ENCODE measurements at regions not wholly inside any gene's neighbourhood (a gene's known extent, or its start where the extent isn't known, plus 50 kb on each side); places are given as distances from the start of the nearest gene placed in this dataset.

DNA sequence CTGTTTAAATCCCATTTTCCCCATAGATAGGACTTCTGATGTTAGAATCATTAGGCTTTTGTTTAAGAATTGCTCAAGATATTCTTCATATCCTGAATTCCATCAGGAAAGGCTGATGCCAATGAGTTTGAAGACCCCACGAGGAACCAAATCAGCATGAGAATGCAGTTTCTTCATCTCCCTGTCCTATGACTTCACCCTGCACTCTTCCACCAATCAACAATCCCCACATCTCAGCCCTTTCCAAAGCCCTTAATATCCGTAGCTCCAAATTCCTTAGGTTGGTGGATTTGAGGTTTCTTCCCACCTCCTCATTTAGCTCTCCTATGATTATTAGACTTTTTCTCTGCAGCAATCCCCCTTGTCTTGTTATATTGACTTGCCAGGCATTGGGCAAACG lies 52.9 kb upstream of the PRNP start:
- Histone ChIP-seq H2BK20ac (ENCODE audit: low read depth, low read length, poor library complexity, severe bottlenecking) (no peak overlapping the region), H2BK12ac (ENCODE audit: insufficient read length, low read depth, low read length) (no peak overlapping the region), H2BK120ac (ENCODE audit: low read depth, low read length, poor library complexity, severe bottlenecking) (no peak overlapping the region), H3K4me1 (ENCODE audit: insufficient read depth, low read length) (no peaks in the 10 kb centered on the region), H2AFZ (ENCODE audit: low read length) (no peak overlapping the region), H2AK5ac (ENCODE audit: insufficient read length, low read length) (no peak overlapping the region), H3K79me1 (ENCODE audit: insufficient read depth, low read depth, low read length, poor library complexity, severe bottlenecking) (no peaks in the 10 kb centered on the region), H3K9me3 (ENCODE audit: control insufficient read depth, low read depth, low read length) (no peaks in the 10 kb centered on the region), H4K91ac (ENCODE audit: insufficient read length, low read depth, low read length) (no peak overlapping the region), H3K14ac (ENCODE audit: insufficient read depth, low read length) (no peak overlapping the region), H4K8ac (replicated peaks; ENCODE audit: insufficient read length, low read depth, low read length) (no peak overlapping the region), H3K23me2 (ENCODE audit: insufficient read length, low read depth, low read length, poor library complexity, severe bottlenecking) (no peaks in the 10 kb centered on the region), H2BK15ac (ENCODE audit: low read depth, low read length) (no peak overlapping the region), H3K79me2 (ENCODE audit: insufficient read depth, low read length) (no peaks in the 10 kb centered on the region), H3K18ac (ENCODE audit: insufficient read length, low read depth, low read length) (no peak overlapping the region), H4K5ac (ENCODE audit: insufficient read length, low read depth, low read length) (no peak overlapping the region), H3K4ac (ENCODE audit: low read depth, low read length) (no peak overlapping the region), H3T11ph (ENCODE audit: low read length) (no peak overlapping the region), H3K4me2 (ENCODE audit: insufficient read depth, insufficient read length, low read length) (no peak overlapping the region), H4K20me1 (ENCODE audit: control insufficient read depth, insufficient read depth, insufficient read length) (no peaks in the 10 kb centered on the region), H3K56ac (ENCODE audit: insufficient read length, low read depth, low read length) (no peak overlapping the region), H3K27ac (ENCODE audit: insufficient read length, low read depth, low read length) (no peak overlapping the region), H2BK5ac (ENCODE audit: insufficient read length, low read length) (no peak overlapping the region), H3K23ac (ENCODE audit: insufficient read length, low read depth, low read length) (no peak overlapping the region), H3K9ac (ENCODE audit: extremely low read depth, insufficient read length, low read length) (no peak overlapping the region), H3K27me3 (ENCODE audit: insufficient read depth, low read length) (no peaks in the 10 kb centered on the region)
- no peaks in the 10 kb centered on the region; a peak in 1 of 4 replicates for H3K4me1 Mint-ChIP-seq
- no peak for DNase-seq
- H3K36me3 Mint-ChIP-seq (ENCODE audit: insufficient read depth in 1 of 3, low read depth in 3 of 3): peaks cover 0 to 6% (median 0%) of the 10 kb centered on the region in 3 experiments; a peak in 5 of 7 replicates
- H3K27ac Mint-ChIP-seq: no peak overlapping the region
- no CpG with 5 or more reads among the region's 3 CpGs for WGBS (ENCODE audit: extremely low coverage, insufficient read length, low lambda C conversion rate)
- no peak overlapping the region for H3K4me3 Mint-ChIP-seq
- TF ChIP-seq, protein P1, sequence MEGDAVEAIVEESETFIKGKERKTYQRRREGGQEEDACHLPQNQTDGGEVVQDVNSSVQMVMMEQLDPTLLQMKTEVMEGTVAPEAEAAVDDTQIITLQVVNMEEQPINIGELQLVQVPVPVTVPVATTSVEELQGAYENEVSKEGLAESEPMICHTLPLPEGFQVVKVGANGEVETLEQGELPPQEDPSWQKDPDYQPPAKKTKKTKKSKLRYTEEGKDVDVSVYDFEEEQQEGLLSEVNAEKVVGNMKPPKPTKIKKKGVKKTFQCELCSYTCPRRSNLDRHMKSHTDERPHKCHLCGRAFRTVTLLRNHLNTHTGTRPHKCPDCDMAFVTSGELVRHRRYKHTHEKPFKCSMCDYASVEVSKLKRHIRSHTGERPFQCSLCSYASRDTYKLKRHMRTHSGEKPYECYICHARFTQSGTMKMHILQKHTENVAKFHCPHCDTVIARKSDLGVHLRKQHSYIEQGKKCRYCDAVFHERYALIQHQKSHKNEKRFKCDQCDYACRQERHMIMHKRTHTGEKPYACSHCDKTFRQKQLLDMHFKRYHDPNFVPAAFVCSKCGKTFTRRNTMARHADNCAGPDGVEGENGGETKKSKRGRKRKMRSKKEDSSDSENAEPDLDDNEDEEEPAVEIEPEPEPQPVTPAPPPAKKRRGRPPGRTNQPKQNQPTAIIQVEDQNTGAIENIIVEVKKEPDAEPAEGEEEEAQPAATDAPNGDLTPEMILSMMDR (conservative IDR thresholded peaks at IDR 0.05): no peak
- peaks cover 15 to 17% of the 10 kb centered on the region in 2 experiments for H3K9me3 Mint-ChIP-seq
- peaks cover 3% of the 10 kb centered on the region for H3K27me3 Mint-ChIP-seq (ENCODE audit: low read depth)

Measured in H9 (cell line).